Amygdala (tissue), 56 donors: ENCODE measurements at regions not wholly inside any gene's neighbourhood (a gene's known extent, or its start where the extent isn't known, plus 50 kb on each side); places are given as distances from the start of the nearest gene placed in this dataset.

Source experiments
- DNase-seq, 56 donors: peaks; one replicate each; lab custom pipeline; 2025; lab: John Stamatoyannopoulos, UW

DNA sequence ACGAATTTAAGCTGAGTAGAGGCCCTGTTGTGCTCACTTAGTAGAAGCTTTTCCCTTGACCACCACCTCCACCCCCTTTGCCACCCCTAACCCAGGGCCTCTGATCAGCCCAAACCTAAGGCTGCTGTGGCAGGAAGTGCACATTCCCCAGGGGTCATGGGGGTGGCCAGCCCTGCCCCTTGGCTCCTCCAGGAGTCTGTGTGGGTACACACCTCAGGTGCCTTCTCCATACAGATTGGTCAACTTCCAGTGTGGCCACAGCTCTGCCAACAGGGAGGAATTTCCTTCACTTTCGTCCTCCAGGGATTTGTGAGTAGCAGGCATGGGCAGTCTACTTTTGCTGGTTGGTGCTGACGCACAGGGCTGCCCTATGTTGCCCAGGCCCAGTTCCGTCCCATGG is 249.9 kb upstream of the ZNF32 start:
- no peak for DNase-seq

DNA sequence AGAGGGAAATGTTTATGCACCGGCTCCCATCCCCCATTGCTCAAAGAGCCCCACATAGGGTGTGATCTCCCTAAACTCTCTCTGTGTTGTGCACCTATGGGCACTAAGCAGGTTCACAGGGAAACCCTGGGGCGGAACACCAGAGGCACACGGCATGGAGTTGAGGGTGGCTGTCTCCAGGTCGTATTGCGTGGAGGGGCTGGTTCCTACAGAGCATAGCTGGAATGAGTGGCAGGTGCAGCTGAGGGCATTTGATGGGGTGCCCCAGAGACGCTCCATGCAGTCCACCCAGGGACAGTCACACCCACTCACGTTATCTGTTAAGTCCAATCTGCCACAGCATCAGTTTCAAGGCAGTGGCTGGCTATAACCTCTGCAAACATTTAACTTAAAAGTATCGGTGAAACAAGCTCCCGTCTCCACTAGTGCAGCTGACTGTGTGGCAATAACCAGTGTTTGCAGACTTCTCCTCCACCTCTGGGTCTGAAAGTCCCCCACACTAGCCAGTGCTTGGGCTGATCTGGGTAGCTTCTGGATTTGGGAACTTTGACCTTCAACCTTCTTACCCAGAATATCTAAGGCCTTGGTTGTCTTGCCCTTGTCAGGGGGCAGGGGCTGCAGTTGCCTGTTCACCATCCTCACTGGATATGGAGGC is 249.2 kb upstream of the ZNF32 start:
- DNase-seq, result no peak

DNA sequence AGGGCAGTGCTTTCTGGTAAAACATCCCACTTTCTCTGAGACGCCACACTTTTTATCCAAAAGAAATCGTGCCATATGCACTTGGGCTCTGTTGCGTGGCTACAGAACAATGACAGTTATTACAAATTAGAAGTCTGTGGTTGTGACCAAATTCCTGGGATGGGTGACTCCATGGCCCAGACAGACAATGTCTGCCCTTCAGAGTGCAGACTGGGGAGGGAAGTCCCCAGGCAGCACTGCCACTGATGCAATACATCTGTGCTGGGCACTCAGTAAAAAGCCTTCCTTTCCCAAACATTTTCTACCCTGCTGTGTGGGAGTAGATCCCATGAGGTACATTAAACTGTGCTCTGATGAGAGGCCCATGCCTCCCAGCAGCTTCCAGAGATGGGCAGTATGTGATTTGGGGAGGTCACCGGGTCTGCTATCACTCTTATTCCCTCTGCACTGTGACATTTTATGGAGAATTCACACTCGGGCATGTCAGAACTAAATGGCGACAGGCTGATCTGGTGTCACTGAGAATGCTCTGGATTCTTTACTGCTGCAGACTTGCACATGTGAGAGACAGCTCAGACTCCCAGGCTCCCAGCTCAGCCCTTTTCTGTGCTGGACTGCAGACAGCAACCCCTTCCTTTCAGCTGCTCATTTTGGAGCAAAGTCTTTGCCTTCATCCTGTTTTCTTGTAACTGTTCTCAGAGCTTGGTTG is 243.5 kb upstream of the ZNF32 start:
- no peak for DNase-seq

DNA sequence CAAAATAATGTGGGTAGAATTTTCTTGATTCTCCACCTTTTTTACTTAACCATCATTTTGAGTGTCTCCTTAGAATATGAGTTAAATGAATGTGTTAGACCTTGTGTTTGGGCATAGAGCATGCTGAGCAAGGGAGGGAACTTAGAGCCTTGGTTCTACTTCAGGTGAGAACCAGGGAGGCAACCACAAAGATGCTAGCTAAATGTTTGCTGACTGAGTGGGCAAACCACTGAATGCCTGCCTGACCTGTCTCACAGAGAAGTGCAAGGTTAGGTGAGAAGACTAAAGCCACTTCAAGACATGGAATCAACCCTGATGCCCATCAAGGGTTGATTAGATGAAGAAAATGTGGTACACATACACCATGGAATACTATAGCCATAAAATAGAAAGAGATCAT is 242.6 kb upstream of the ZNF32 start:
- DNase-seq, result no peak

DNA sequence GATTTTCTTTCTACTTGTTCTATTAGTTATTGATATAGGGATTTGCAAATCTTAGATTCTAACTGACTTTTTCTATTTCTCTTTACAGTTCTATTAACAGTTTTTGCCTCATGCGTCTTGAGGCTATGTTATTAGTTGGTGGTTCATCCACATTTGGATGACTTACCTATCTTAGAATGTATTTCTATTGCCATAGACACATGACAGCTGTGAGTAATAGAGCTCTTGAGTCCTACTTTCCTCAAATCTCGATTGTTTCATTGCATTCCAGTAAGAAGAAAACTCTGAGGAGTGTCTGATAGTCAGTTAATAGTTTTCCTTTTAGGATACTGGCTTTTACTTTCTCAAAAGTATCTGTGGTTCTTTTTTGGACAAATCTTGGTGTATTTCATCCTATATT is 241.4 kb upstream of the ZNF32 start:
- no peak for DNase-seq

DNA sequence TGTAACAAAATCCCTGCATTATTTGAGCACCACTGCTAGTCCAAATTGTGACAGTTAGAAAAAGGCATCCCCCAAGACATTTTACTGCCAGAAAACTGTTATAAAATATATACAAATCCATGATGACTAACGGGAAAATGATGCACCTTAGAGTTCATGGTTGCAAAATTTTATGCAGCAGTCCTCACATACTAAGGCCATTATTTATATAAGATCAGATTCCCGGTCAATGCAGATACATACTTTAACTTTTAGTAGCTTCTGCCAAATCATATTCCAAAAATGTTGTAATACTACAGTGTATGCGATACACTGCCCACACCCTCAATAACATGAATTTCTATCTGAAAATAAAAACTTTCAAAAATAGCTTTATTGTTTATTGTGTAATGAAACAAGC is 239.9 kb upstream of the ZNF32 start:
- no peak for DNase-seq

DNA sequence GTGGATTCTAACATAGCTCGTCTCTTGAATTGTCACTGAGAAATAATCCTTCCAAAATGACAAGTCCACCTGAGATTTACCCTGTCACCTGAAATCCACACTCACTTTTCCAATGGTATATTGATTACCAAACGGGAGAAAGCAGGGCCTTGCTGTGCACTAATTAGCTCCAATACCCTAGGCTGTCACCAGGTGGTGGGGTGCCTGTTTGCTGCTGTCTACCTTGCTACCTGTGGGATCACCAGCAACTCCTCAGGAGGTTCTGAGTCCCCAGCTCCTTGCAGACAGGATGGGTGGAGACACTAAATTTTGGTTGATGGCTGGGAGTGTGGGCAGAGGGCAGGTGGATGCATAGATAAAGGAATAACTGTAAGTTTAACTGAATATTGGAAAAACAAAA is 237.2 kb upstream of the ZNF32 start:
- DNase-seq, result no peak

DNA sequence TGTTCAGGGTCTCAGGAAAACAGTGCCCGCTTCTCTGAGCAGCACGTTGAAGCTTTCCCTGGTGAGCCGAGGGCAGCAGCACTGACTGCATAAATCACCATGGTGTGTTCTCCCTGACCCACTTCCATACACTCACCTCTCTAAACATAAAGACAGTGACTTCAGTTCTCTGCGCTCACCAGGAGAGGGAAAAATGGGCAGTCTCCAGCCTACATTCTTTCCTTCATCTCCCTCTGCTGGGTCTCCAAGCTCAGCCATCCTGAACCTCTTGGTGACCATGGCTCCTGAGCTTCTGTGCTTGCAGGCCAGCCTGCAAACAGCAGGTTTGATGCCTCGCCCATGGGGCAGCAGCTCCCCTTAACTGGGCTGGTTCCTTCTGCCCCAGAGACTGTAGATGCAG is 236.6 kb upstream of the ZNF32 start:
- DNase-seq, result no peak

DNA sequence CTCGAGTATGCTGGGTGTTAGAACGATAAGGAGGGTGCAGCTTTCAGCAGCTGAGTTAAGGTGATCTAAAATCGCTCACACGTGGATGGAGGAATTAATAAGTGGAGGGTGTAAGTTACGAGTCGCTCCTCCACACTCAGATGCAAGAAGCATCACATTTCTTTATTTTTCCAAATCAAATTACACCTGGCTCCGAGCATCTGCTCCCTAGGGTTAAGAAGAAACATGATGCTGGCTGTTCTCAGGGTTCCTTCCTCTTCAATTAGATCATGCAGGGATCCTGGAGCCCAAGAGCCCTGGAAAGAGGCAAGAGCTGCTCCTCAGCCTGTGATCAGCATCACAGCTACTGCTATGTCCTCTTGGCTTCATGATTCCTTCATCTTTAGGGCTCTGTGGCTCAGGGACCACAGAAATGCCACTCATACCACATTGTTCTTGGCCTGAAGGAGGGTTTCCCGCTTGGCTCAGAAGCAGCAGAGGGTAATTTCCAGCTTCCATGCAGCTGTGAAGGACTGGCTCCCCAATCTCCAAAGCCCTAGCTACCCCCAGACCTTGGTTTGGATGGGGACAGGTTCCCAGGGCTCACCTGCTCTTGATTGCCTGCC is 235.9 kb upstream of the ZNF32 start:
- DNase-seq, result no peak

DNA sequence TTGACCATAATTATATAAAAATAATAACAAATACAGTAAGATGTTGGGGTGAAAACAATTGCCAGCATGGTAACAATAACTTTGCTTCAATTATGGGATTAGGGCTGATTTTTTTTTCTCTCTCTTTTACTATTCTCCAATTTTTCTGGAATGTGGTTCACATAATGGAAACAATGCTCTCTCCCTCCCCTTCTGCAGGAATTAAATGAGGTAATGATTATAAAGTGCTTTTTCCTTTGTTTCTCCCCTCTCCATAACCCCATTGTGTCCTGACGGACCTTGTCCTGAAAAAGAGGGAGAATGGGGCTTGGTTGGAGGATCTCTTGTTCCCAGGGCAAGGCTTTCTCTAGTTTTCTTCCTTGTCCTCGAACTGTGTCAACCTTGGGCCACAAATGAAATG is 234.0 kb upstream of the ZNF32 start:
- DNase-seq, result no peak

DNA sequence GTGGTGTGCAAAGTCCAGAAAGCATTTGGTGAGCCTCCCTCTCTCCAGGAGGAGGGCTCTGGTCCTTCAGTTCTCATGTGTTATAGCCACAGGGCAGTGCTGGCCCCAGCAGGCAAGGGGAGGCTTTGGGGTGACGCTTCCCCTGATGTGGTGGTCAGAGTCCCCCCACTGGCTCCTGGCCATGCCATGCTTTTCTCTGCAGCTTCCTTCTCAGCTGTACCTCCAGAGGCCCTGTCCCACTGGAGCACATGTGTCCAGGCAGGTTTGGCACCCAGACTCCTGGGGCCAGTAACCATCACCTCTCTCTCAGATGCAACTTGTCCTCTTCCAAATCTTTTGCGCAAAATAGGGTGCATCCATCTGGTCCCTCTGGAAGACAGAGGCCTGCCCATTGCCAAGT is 233.0 kb upstream of the ZNF32 start:
- no peak for DNase-seq

DNA sequence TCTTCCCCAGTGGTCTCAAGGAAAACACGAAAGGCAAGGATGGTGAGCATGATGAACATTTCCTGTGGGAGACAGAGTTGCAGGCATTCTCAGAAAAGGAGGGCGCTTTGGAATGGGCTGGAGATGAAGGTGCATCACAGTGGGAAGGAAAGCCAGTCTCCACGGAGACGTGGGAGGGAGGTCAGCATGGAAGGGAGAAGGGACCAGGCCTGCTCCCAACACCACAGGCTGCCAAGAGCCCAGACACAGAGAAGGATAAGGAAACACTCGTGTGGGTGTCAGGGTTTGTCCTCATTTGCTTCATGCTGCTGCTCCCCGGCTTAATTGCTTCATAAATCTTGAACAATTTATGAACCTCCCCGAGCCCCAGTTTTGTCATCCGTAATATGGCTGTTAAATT is 231.5 kb upstream of the ZNF32 start:
- no peak for DNase-seq

DNA sequence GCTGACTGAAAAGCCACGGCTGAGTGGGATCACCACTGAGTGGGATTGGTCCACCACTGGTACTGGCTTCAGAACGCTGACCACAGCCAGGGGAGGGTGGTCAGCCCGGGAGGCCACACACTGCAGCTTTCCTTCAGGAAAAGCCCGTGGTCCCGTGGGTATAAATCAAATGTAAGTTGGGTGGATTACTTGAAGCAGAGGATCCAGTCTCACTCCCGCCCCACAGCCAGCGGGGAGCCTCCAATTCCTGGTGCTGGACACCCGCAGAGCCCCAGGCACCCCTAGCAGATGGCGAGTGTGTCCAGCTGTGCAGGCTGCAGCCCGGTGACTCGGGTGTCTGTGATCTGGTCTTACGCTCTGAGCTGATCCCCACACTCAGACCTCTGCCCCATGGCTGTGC is 231.1 kb upstream of the ZNF32 start:
- no peak for DNase-seq

DNA sequence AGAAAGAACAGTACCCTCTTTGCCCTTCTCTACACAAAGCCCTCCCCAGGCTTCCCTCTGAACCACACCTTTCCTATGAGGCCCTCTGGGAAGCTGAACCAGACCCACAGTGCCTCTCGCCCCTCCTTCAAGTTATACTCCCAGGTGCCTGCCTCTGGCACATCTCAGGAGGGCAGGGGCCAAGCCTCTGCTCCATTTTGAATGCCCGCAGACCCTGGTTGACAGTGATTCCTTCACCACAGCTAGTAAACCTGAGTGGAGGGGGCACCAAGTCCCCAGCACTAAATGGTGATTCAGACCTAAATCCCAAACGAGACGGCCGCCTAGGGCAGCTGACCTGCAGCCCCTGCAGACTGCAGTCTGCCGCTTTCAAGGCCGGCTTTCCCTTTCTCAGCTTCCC is 230.5 kb upstream of the ZNF32 start:
- no peak for DNase-seq

DNA sequence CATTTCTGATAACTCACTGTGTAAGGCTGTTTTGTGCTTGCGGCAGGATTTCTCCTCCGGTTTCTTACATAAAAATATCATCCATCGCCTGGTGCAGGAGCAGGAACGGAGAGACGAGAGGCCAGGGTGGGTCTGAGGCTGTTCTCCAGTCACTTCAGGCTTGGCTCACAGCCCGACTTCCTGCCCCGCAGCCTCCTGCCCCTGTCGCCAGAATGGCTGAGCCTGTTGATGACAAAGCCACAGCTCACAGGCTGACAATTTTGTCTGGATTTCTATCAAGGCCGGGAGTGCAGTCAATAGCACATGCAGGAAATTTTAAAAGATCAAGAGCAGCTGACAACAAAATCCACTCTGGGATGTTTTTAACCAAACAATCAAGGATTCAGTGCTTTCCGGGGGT is 229.7 kb upstream of the ZNF32 start:
- DNase-seq, result no peak

DNA sequence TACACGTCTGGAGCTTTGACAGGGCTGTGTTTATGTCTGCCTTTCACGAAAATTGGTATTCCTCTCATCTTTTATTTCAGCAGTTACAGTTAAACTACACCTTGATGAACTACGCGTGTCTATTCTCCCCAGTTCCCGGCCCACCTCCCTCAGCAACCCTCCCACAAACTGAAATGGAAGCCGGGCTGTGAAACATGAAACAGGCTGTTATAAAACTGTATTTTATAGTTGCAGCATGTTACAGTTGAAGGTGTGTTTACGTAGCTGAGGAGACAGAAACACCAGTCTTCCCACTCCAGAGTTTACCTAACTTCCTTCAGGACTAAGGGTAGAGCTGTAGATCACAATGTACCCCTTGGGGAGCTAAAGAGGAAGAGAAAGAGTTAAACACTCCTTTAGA is 228.3 kb upstream of the ZNF32 start:
- DNase-seq, result no peak

DNA sequence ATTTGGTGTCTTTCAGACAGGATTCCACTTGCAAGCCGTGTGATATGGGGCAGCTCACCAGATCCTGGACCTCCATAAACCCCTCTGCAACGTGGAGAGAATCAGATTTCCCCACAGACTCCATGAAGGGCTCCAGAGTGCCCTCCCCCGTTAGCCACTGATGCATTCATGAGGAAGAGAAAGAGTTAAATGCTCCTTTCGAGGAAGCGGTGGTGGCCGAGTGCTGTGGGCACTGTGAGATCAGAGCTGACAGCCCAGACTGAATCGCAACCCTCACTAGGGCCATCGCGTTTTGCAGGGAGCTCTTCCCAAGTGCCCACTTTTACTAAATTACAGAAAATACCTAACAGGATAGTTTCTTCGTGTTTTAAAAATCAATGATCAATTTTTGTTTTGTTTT is 226.3 kb upstream of the ZNF32 start:
- no peak for DNase-seq

DNA sequence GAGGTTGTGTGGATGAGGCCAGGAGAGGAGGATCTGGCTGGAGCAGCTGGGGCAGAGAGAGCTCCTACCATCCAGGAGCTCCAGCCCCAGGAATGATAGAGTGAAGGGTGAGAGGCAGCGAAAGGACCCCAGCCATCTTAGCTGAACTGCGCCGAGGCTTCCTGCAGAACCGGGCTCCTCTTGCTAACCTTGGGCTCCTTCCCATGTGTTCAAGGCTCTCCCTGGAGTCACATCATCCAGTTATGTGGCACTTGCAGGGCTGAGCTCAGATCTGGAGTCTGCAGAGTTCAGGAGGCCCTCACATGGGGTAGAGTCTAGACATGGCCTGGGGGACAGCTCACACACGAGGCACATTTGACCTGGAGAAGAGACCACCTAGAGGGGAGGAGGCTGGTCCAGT is 225.0 kb upstream of the ZNF32 start:
- no peak for DNase-seq

DNA sequence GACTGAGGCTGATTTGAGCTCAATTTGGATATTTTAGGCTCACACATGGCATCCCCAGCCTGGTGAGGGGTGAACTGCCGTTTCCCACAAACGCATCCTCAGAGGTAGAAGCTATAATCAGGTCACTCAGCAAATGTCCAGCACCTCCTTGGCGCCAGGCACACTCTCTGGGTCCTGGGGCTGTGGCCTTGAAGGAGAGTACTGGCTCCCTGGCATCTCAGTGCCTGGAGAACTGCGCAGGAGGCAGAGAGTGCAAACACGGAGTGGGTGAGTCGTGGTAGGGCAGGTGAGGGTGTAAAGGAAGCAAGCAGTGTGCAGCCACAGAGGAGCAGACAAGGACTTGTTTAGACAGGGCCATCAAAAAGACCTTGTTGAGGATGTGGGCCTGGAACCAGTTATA is 224.0 kb upstream of the ZNF32 start:
- DNase-seq, result no peak

DNA sequence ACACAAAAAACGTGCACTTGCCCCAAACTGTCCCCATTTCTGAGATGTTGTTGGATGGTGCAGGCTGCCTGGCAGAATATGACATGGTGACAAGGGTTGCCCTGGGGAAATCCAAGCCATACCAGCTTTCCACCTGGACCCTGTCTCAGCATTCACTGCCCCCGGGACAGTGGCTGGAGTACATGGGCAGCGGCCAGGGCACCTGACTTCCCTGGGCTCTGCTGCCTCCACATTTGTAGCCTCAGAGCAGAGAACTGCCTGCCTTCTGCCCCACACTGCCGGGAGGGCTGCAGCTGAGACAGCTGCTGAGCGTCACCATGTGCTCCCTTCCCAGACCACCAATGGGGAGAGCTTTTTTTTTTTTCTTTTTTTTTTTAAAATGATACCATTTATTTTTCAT is 222.9 kb upstream of the ZNF32 start:
- DNase-seq, result no peak

DNA sequence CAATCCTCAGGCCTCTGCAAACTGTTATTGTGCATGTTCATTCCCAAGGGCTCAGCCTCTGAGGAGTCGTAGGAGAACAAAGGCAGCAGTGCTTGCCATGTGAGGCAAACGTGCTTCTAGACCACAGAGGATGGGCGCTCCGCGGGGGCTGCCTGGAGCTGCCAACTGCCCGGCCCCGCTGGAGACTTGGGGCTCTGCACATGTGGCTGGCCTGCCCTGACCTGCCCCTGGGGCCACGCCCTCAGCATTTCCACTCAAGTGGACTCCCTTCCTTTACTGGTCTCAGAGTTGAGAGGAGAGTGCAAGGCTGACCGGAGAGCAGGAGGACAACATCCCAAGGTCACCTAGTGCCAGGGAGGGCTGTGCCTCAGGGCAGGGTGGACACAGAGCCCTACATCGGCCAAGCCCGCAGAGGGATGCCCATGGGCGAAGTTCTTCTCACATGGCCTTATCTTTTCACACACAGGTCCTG is 222.3 kb upstream of the ZNF32 start:
- no peak for DNase-seq

DNA sequence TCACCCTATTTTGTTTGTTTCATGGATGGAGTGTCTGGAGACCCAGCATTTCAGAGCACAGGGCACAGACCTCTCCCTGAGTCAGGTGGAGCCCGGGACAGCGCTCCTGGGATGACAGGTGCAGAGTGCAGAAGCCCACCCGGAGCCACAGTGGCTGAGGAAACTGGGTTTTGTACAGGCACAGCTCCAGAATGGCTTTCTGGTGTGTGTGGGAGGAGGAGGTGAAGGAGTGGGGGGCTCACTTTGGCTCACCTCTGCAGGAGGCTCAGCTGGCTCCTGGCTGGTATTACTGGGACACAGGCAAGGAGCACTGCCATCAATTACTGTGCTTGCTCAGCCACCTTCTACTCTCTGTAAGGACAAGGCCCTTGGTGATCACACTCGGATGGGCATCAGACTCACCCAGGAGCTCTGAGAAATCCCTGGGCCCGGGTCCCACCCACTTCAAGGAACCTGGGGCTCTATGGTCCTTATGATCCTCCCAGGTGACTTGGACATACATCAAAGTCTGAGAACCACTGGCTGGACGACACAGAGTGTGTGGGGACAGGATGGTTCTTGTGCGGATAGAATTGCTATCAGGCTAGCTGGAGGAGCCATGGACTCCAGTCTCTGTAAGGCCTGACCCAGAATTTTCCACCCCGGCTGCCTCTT is 221.1 kb upstream of the ZNF32 start:
- no peak for DNase-seq
